GM18498 (cell line): ENCODE measurements at regions not wholly inside any gene's neighbourhood (a gene's known extent, or its start where the extent isn't known, plus 50 kb on each side); places are given as distances from the start of the nearest gene placed in this dataset.
"Not testable (repeated sequence)": the region's sequence is repeated elsewhere in the genome, so short reads cannot be mapped to it uniquely, and the experiment has no call there.

Source experiments
- ATAC-seq: cut with Tn5 transposase; IDR thresholded peaks from one replicate; pipeline ENCODE4 v1.9.1; 2021; ENCODE audit warnings: mild to moderate bottlenecking, moderate library complexity; ENCODE audit not compliant: unreplicated experiment

GRCh38 chr13:56317841-56318240 is 822.9 kb upstream of the PRR20A start:
- no peak for ATAC-seq

GRCh38 chr13:56332671-56333070 is 808.0 kb upstream of the PRR20A start:
- no peak for ATAC-seq

GRCh38 chr13:56335775-56336174 is 804.9 kb upstream of the PRR20A start:
- no peak for ATAC-seq

GRCh38 chr13:56338421-56338820 is 802.3 kb upstream of the PRR20A start:
- ATAC-seq = no peak

- no peak for ATAC-seq
These were observed 793.7 kb upstream of the PRR20A start for GRCh38 chr13:56347014-56347413.

- ATAC-seq = no peak
These were observed 790.9 kb upstream of the PRR20A start for GRCh38 chr13:56349866-56350265.

GRCh38 chr13:56351041-56351440 is 789.7 kb upstream of the PRR20A start:
- ATAC-seq = no peak

- ATAC-seq = no peak
These were observed 788.4 kb upstream of the PRR20A start for GRCh38 chr13:56352361-56352760.

GRCh38 chr13:56352901-56353300 is 787.8 kb upstream of the PRR20A start:
- ATAC-seq = no peak

- no peak for ATAC-seq
These were observed 784.0 kb upstream of the PRR20A start for GRCh38 chr13:56356690-56357089.

GRCh38 chr13:56378566-56378965 is 762.2 kb upstream of the PRR20A start:
- ATAC-seq = no peak

- ATAC-seq = no peak
These were observed 747.2 kb upstream of the PRR20A start for GRCh38 chr13:56393549-56393948.

GRCh38 chr13:56396318-56396717 is 744.4 kb upstream of the PRR20A start:
- no peak for ATAC-seq

GRCh38 chr13:56400774-56401173 is 739.9 kb upstream of the PRR20A start:
- ATAC-seq = no peak

GRCh38 chr13:56412856-56413255 is 727.9 kb upstream of the PRR20A start:
- no peak for ATAC-seq

GRCh38 chr13:56424246-56424645 is 716.5 kb upstream of the PRR20A start:
- ATAC-seq = no peak

- ATAC-seq = no peak
These were observed 683.1 kb upstream of the PRR20A start for GRCh38 chr13:56457535-56458190.

- no peak for ATAC-seq
These were observed 681.4 kb upstream of the PRR20A start for GRCh38 chr13:56459286-56459685.

- no peak for ATAC-seq
These were observed 639.0 kb upstream of the PRR20A start for GRCh38 chr13:56501750-56502149.

GRCh38 chr13:56510836-56511235 is 629.9 kb upstream of the PRR20A start:
- no peak for ATAC-seq

GRCh38 chr13:56512336-56512735 is 628.4 kb upstream of the PRR20A start:
- not testable (repeated sequence) for ATAC-seq

GRCh38 chr13:56515441-56515840 is 625.3 kb upstream of the PRR20A start:
- ATAC-seq = no peak
